HEK293 (cell line): ENCODE measurements at regions not wholly inside any gene's neighbourhood (a gene's known extent, or its start where the extent isn't known, plus 50 kb on each side); places are given as distances from the start of the nearest gene placed in this dataset.
A peak's percentile ranks its signal among the peaks of the same experiment; 100 is the strongest.

Source experiments
- CTCF ChIA-PET: fragments of 350-600 bp; formaldehyde crosslinking; extraction: SDS; loops from one replicate; lab custom pipeline; 2021; ENCODE audit warnings: antibody characterized with exemption; lab: Yijun Ruan, JAX
- POLR2A ChIA-PET: fragments of 300-600 bp; formaldehyde crosslinking; extraction: SDS; loops from one replicate; lab custom pipeline; 2020; ENCODE audit warnings: antibody characterized with exemption, inconsistent platforms; lab: Yijun Ruan, JAX
- H3K27ac ChIP-seq: fragments of 200-500 bp; sonication (Bioruptor generic); 2 replicates; pipeline ENCODE4 v1.5.1; 2014; ENCODE audit warnings: low read depth, low read length, control low read depth, inconsistent platforms; ENCODE audit errors: extremely low read depth
- H3K36me3 ChIP-seq, 2 experiments: fragments of 200-500 bp in 1 of 2; sonication (Bioruptor generic) in 1 of 2; 1 replicate in 1 of 2; 2 replicates in 1 of 2; pipeline ENCODE4 v1.5.1; 2014 to 2017; ENCODE audit warnings: inconsistent platforms in 2 of 2, low read length in 2 of 2; ENCODE audit not compliant: control insufficient read depth in 2 of 2, insufficient read depth in 1 of 2
- H3K4me1 ChIP-seq: fragments of 200-500 bp; sonication (Bioruptor generic); 2 replicates; pipeline ENCODE4 v1.5.1; 2014; ENCODE audit warnings: mild to moderate bottlenecking, low read length, inconsistent platforms; ENCODE audit not compliant: control insufficient read depth, insufficient read depth
- H3K4me3 ChIP-seq: 2 replicates; pipeline ENCODE4 v1.5.1; 2011; ENCODE audit warnings: low read depth, mild to moderate bottlenecking, control low read depth, low read length, moderate library complexity
- H3K9me3 ChIP-seq: fragments of 200-500 bp; sonication (Bioruptor generic); 2 replicates; pipeline ENCODE4 v1.5.1; 2014; ENCODE audit warnings: low read depth, low read length, inconsistent platforms; ENCODE audit not compliant: control insufficient read depth, insufficient read depth
- ATF2 ChIP-seq: fragments of 450-650 bp; formaldehyde crosslinking; IDR thresholded peaks from 2 replicates; pipeline ENCODE4 v1.5.1; 2016; ENCODE audit warnings: missing biosample characterization, missing genetic modification characterization, low read depth
- INSM2 ChIP-seq: fragments of 450-650 bp; formaldehyde crosslinking; IDR thresholded peaks from 2 replicates; pipeline ENCODE4 v1.5.1; 2016; ENCODE audit warnings: missing biosample characterization, missing genetic modification characterization
- KLF17 ChIP-seq: fragments of 450-650 bp; formaldehyde crosslinking; IDR thresholded peaks from 2 replicates; pipeline ENCODE4 v1.5.1; 2016; ENCODE audit warnings: missing biosample characterization, missing genetic modification characterization
- PRDM4 ChIP-seq: fragments of 450-650 bp; formaldehyde crosslinking; IDR thresholded peaks from 2 replicates; pipeline ENCODE4 v1.5.1; 2017; ENCODE audit warnings: missing biosample characterization, missing genetic modification characterization
- PRDM6 ChIP-seq: fragments of 450-650 bp; formaldehyde crosslinking; IDR thresholded peaks from 2 replicates; pipeline ENCODE4 v1.5.1; 2017; ENCODE audit warnings: missing biosample characterization, missing genetic modification characterization
- WT1 ChIP-seq: fragments of 450-650 bp; formaldehyde crosslinking; IDR thresholded peaks from 2 replicates; pipeline ENCODE4 v1.5.1; 2016; ENCODE audit warnings: missing biosample characterization, missing genetic modification characterization
- ZFHX2 ChIP-seq: fragments of 450-650 bp; formaldehyde crosslinking; conservative IDR thresholded peaks from 2 replicates; pipeline ENCODE4 v1.5.1; 2016; ENCODE audit warnings: missing biosample characterization, missing genetic modification characterization
- ZNF174 ChIP-seq: fragments of 450-650 bp; formaldehyde crosslinking; IDR thresholded peaks from 2 replicates; pipeline ENCODE4 v1.5.0; 2017; ENCODE audit warnings: missing biosample characterization, mild to moderate bottlenecking, missing genetic modification characterization
- ZNF311 ChIP-seq: fragments of 450-650 bp; formaldehyde crosslinking; IDR thresholded peaks from 2 replicates; pipeline ENCODE4 v1.5.1; 2017; ENCODE audit warnings: missing biosample characterization, missing genetic modification characterization, borderline replicate concordance
- ZNF555 ChIP-seq: fragments of 450-650 bp; formaldehyde crosslinking; conservative IDR thresholded peaks from 2 replicates; pipeline ENCODE4 v1.5.1; 2017; ENCODE audit warnings: missing biosample characterization, mild to moderate bottlenecking, missing genetic modification characterization, inconsistent platforms
- ZNF629 ChIP-seq: fragments of 450-650 bp; formaldehyde crosslinking; IDR thresholded peaks from 2 replicates; pipeline ENCODE4 v1.5.1; 2017; ENCODE audit warnings: missing biosample characterization, missing genetic modification characterization
- ZNF645 ChIP-seq: fragments of 450-650 bp; formaldehyde crosslinking; IDR thresholded peaks from 2 replicates; pipeline ENCODE4; 2016; ENCODE audit warnings: missing biosample characterization, missing genetic modification characterization
- ZNF670 ChIP-seq: fragments of 450-650 bp; formaldehyde crosslinking; IDR thresholded peaks from 2 replicates; pipeline ENCODE4 v1.5.1; 2016; ENCODE audit warnings: missing biosample characterization, missing genetic modification characterization, low read depth
- ZNF76 ChIP-seq: fragments of 450-650 bp; formaldehyde crosslinking; IDR thresholded peaks from 2 replicates; pipeline ENCODE4; 2016; ENCODE audit warnings: low read depth, missing biosample characterization, missing genetic modification characterization, borderline replicate concordance

GRCh38 chr1:8092657-8093056 lies 66.5 kb upstream of the ERRFI1 start:
- peaks cover 15% of the 10 kb centered on the region for H3K4me1 ChIP-seq
- no peak overlapping the region for H3K27ac ChIP-seq
- no peaks in the 10 kb centered on the region for H3K36me3 ChIP-seq
- H3K9me3 ChIP-seq = no peaks in the 10 kb centered on the region
- H3K4me3 ChIP-seq = no peak overlapping the region
- ChIA-PET CTCF (interaction anchor here (0.6 to 0.7 kb wide), 2 partner anchors 68 to 201 kb away, joined by 3 read pairs; no protein-coding TSS in a partner anchor), POLR2A (interaction anchor here (0.7 kb wide), 2 partner anchors 72 to 433 kb away, joined by 3 to 4 read pairs; no protein-coding TSS in a partner anchor)
- TF ChIP-seq ZNF555 (no peak), ZNF629 (tag by site-specific recombination) (0 out of 2 replicates have a peak, but pooled peaks have one; percentile 13)

- H3K27ac ChIP-seq = no peak overlapping the region
- H3K4me3 ChIP-seq = no peak overlapping the region
- POLR2A ChIA-PET = no interaction called here
- H3K36me3 ChIP-seq = no peaks in the 10 kb centered on the region
- H3K9me3 ChIP-seq = no peaks in the 10 kb centered on the region
- CTCF ChIA-PET = interaction anchor here (0.6 to 0.7 kb wide), 2 partner anchors 15 to 302 kb away, joined by 3 read pairs; no protein-coding TSS in a partner anchor
- H3K4me1 ChIP-seq = peaks cover 8% of the 10 kb centered on the region; the same call in 1 of the 2 replicates
- TF ChIP-seq ZNF670 (tag by site-specific recombination) = no peak
- no peak for TF ChIP-seq ZNF645
- 0 out of 2 replicates have a peak, but pooled peaks have one; percentile 12 for TF ChIP-seq ZNF629 (tag by site-specific recombination)
Observed at GRCh38 chr1:8091691-8092090, 65.6 kb upstream of the ERRFI1 start.

GRCh38 chr1:8090241-8090702 lies 64.2 kb upstream of the ERRFI1 start:
- Histone ChIP-seq H3K27ac (no peak overlapping the region), H3K9me3 (no peaks in the 10 kb centered on the region), H3K36me3 (no peaks in the 10 kb centered on the region), H3K4me3 (no peak overlapping the region), H3K4me1 (no peaks in the 10 kb centered on the region; the same call in 1 of the 2 replicates)
- TF ChIP-seq INSM2 (tag by site-specific recombination) (peak; percentile 11; the same call in 1 of the 2 replicates), PRDM4 (tag by site-specific recombination) (0 out of 2 replicates have a peak, but pooled peaks have one; percentile 18), ZNF311 (tag by site-specific recombination) (no peak), ATF2 (tag by site-specific recombination) (no peak), KLF17 (tag by site-specific recombination) (no peak), PRDM6 (peak; percentile 74), ZNF76 (tag by site-specific recombination) (no peak), WT1 (tag by site-specific recombination) (peak; percentile 63), ZNF174 (no peak), ZFHX2 (tag by site-specific recombination) (no peak)
- CTCF ChIA-PET = interaction anchor here (1.4 kb wide), 1 partner anchor 224 kb away, joined by 4 read pairs; no protein-coding TSS in a partner anchor
- POLR2A ChIA-PET = no interaction called here
